Kidney (tissue), 13 donors: ENCODE measurements at regions not wholly inside any gene's neighbourhood (a gene's known extent, or its start where the extent isn't known, plus 50 kb on each side); places are given as distances from the start of the nearest gene placed in this dataset.
A peak's percentile ranks its signal among the peaks of the same experiment; 100 is the strongest.

ENCODE experiments used
- DNase-seq, 5 donors: peaks; one replicate each; pipeline ENCODE4 v3.0.0-alpha.2; 2013 to 2020
- FAIRE-seq: peaks from 2 replicates; lab custom pipeline; 2012; peaks lifted over from hg19 to GRCh38; lab: Jason Lieb, UNC
- H3K27ac ChIP-seq, 2 donors: one replicate each; pipeline ENCODE4 v1.7.0; 2013; ENCODE audit warnings: low read depth in 2 of 2, low read length in 2 of 2, inconsistent platforms in 1 of 2
- H3K27me3 ChIP-seq: one replicate; pipeline ENCODE4 v1.7.1; 2013; ENCODE audit warnings: low read length, inconsistent platforms; ENCODE audit not compliant: control insufficient read depth, insufficient read depth
- H3K36me3 ChIP-seq, 3 donors: one replicate each; pipeline versions ENCODE4 v1.7.0 to v1.7.1; 2013; ENCODE audit warnings: low read length in 3 of 3, control low read depth in 1 of 3, inconsistent platforms in 1 of 3; ENCODE audit not compliant: insufficient read depth in 3 of 3, control insufficient read depth in 2 of 3
- H3K4me1 ChIP-seq, 3 donors: one replicate each; pipeline versions ENCODE4 v1.7.0 to v1.7.1; 2013; ENCODE audit warnings: low read length in 3 of 3, inconsistent platforms in 1 of 3, low read depth in 1 of 3; ENCODE audit not compliant: control insufficient read depth in 2 of 3, insufficient read depth in 2 of 3
- H3K4me3 ChIP-seq, 3 donors: one replicate each; pipeline versions ENCODE4 v1.7.0 to v1.8.1; 2013; ENCODE audit warnings: low read length in 3 of 3, control low read depth in 1 of 3, inconsistent platforms in 1 of 3
- H3K9ac ChIP-seq, 3 donors: one replicate each; pipeline versions ENCODE4 v1.7.0 to v1.7.1; 2013; ENCODE audit warnings: low read length in 3 of 3, control low read depth in 1 of 3, inconsistent platforms in 1 of 3
- H3K9me3 ChIP-seq, 3 donors: one replicate each; pipeline versions ENCODE4 v1.7.0 to v1.7.1; 2013; ENCODE audit warnings: low read length in 3 of 3, control low read depth in 1 of 3, inconsistent platforms in 1 of 3; ENCODE audit not compliant: control insufficient read depth in 2 of 3, insufficient read depth in 1 of 3
- intact Hi-C: fragments of 100-400 bp; cut with DNase I; formaldehyde crosslinking; loops from one replicate; pipeline ENCODE4 v1.11.1; 2022
- TF ChIP-seq, protein P1 (sequence below): IDR thresholded peaks from 3 replicates; pipeline ENCODE4 v1.5.1; 2012; ENCODE audit warnings: mild to moderate bottlenecking, moderate library complexity, borderline replicate concordance; ENCODE audit not compliant: insufficient read depth; ENCODE audit errors: extremely low read depth
- donor health status: control.
- donor health status: control.
- donor health status: control.
- donor health status: control.
- donor health status: control.
- donor health status: DM: yes; HTN: yes; CAD: no.
- donor health status: Normal renal cell carcinoma (clear cell type).

DNA sequence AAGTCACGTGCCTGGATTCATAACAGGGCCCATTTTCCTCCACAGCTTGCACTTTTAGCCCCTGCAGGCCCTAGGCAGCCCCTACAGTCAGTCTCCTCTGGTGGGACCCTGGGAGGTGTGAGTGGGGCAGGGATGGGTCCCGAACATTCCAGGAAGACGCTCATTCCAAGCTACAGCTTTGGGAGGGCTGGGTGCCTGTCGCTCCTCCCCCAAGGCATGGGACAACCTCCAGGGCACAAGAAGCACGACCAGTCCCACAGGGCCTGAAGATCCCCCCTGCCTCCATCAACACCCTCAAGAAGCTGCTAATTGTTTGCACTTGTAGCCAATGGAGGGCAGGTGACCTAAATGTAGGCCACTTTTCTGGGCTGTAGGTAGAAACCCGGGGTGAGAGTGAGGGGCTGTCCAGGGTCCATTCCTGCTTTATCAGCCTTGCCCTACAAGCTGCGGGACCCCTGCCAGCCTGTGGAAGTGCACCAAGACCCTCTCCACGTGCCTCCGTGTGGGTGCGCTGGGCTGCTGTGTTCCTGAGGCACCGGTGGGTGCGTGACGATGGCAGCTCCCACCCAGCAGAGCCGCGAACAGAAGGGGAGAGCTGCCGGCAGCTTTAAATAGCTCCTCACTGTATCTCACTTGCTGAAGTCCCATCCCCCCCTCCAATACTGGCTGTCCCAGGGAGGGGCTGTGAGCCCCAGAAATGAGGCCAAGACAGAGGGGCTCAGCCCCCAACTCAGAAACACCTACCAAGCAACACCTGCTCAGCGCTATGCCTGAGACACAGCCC lies 91.9 kb upstream of the ARAP3 start:
- Histone ChIP-seq H3K9me3 (no peaks in the 10 kb centered on the region), H3K4me1 (no peaks in the 10 kb centered on the region), H3K36me3 (no peaks in the 10 kb centered on the region), H3K4me3 (no peak overlapping the region), H3K9ac (no peak overlapping the region), H3K27ac (no peak overlapping the region), H3K27me3 (no peaks in the 10 kb centered on the region)
- TF ChIP-seq, protein P1, sequence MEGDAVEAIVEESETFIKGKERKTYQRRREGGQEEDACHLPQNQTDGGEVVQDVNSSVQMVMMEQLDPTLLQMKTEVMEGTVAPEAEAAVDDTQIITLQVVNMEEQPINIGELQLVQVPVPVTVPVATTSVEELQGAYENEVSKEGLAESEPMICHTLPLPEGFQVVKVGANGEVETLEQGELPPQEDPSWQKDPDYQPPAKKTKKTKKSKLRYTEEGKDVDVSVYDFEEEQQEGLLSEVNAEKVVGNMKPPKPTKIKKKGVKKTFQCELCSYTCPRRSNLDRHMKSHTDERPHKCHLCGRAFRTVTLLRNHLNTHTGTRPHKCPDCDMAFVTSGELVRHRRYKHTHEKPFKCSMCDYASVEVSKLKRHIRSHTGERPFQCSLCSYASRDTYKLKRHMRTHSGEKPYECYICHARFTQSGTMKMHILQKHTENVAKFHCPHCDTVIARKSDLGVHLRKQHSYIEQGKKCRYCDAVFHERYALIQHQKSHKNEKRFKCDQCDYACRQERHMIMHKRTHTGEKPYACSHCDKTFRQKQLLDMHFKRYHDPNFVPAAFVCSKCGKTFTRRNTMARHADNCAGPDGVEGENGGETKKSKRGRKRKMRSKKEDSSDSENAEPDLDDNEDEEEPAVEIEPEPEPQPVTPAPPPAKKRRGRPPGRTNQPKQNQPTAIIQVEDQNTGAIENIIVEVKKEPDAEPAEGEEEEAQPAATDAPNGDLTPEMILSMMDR = no peak
- no peak for DNase-seq
- FAIRE-seq = no peak
- intact Hi-C loops = no loop called here

DNA sequence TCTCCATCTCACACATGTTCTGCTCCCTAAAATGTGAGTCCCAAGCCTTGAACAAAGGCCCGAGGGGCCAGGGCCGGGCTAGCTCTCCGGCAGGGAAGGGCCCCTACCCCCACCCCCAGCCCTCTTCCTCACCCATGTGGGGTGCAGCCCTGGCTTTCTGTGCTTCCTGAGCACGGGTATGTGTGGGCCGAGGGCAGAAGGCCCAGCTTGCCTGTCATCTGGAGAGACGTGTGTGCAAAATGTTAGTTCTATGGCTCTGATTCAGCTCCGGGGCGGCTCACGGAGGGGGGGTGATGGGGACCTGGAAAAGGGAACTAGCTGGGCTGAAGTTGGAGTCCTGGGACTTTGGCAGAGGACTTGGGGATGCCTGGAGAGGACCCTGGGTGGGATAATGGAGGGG lies 90.3 kb upstream of the ARAP3 start:
- Histone ChIP-seq H3K36me3 (no peaks in the 10 kb centered on the region), H3K27me3 (no peaks in the 10 kb centered on the region), H3K4me1 (no peaks in the 10 kb centered on the region), H3K27ac (no peak overlapping the region), H3K9me3 (no peaks in the 10 kb centered on the region), H3K9ac (no peak overlapping the region), H3K4me3 (no peak overlapping the region)
- DNase-seq (peak in 1 of 5 donors; percentile 41), FAIRE-seq (no peak)
- intact Hi-C loops = no loop called here
- TF ChIP-seq, protein P1 = no peak

DNA sequence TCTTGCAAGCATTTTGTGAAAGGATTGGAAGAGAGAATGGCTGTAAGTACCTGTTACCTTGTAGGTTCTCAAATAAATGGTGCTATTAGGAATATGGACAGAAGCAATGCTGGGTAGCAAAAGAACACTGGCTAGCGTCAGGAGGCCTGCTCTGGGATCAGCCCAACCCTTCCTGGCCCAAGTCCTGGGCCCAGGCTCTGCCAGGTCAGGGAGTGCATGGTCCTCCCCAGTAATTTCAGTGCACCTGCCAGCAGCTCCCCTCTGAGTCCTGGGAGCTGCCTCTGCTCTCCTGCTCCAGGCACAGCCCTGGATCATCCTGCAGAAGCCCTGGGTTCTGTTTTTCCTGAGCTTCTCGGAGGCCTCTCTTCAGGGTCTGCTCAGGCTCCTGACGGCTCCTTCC lies 89.5 kb upstream of the ARAP3 start:
- Histone ChIP-seq H3K4me1 (no peaks in the 10 kb centered on the region), H3K4me3 (no peak overlapping the region), H3K27ac (no peak overlapping the region), H3K9me3 (no peaks in the 10 kb centered on the region), H3K27me3 (no peaks in the 10 kb centered on the region), H3K36me3 (no peaks in the 10 kb centered on the region), H3K9ac (no peak overlapping the region)
- DNase-seq = peak in 1 of 5 donors; percentile 18
- TF ChIP-seq, protein P1 = no peak
- FAIRE-seq = no peak
- intact Hi-C loops = no loop called here
